AG04450 (cell line): ENCODE measurements at regions not wholly inside any gene's neighbourhood (a gene's known extent, or its start where the extent isn't known, plus 50 kb on each side); places are given as distances from the start of the nearest gene placed in this dataset.
"Not testable (repeated sequence)": the region's sequence is repeated elsewhere in the genome, so short reads cannot be mapped to it uniquely, and the experiment has no call there.

Source experiments
- CTCF ChIA-PET: fragments of 300-600, 350-600 bp; formaldehyde crosslinking; extraction: SDS; loops from one replicate; lab custom pipeline; 2022; ENCODE audit warnings: antibody characterized with exemption, inconsistent platforms; lab: Charles Lee
- POLR2A ChIA-PET: fragments of 350-600 bp; formaldehyde crosslinking; extraction: SDS; loops from one replicate; lab custom pipeline; 2021; ENCODE audit warnings: antibody characterized with exemption, inconsistent platforms; lab: Yijun Ruan, JAX
- DNase-seq: peaks from one replicate; pipeline ENCODE4 v3.0.0-alpha.2; 2011; ENCODE audit warnings: low read depth, low spot score
- H3K27ac ChIP-seq: one replicate; pipeline ENCODE4 v1.5.1; 2012; ENCODE audit warnings: low read depth, low read length, control low read depth
- H3K27me3 ChIP-seq: one replicate; pipeline ENCODE4 v1.6.0; 2012; ENCODE audit warnings: low read length; ENCODE audit not compliant: control insufficient read depth, insufficient read depth
- H3K4me3 ChIP-seq: 2 replicates; pipeline ENCODE4 v1.5.1; 2011; ENCODE audit warnings: mild to moderate bottlenecking, low read depth, low read length, control low read depth
- H3K9me3 ChIP-seq: 2 replicates; pipeline ENCODE4 v1.5.1; 2012; ENCODE audit warnings: low read length; ENCODE audit not compliant: control insufficient read depth, insufficient read depth
- CTCF ChIP-seq: IDR thresholded peaks from 2 replicates; pipeline ENCODE4 v1.5.1; 2011; ENCODE audit warnings: low read depth, low read length, control low read depth, inconsistent platforms

GRCh38 chr12:29024117-29024516 is 125.0 kb upstream of the FAR2 start:
- Histone ChIP-seq H3K27me3 (no peaks in the 10 kb centered on the region), H3K4me3 (no peak overlapping the region), H3K9me3 (no peaks in the 10 kb centered on the region), H3K27ac (no peak overlapping the region)
- peak; percentile 20; the same call in 1 of the 2 replicates for TF ChIP-seq CTCF
- ChIA-PET CTCF (interaction anchor here (0.7 kb wide), 3 partner anchors 11 to 25 kb away, joined by 3 read pairs; no protein-coding TSS in a partner anchor), POLR2A (no interaction called here)
- DNase-seq: no peak

- no peak for DNase-seq
- no peak for TF ChIP-seq CTCF
- ChIA-PET CTCF (no interaction called here), POLR2A (no interaction called here)
- H3K27me3 ChIP-seq: no peaks in the 10 kb centered on the region
- no peak overlapping the region for H3K27ac ChIP-seq
- no peaks in the 10 kb centered on the region for H3K9me3 ChIP-seq
- no peak overlapping the region for H3K4me3 ChIP-seq
These were observed 123.1 kb upstream of the FAR2 start for GRCh38 chr12:29025937-29026336.

GRCh38 chr12:29026419-29026818 is 122.7 kb upstream of the FAR2 start:
- H3K4me3 ChIP-seq: no peak overlapping the region
- CTCF ChIA-PET: no interaction called here
- H3K27ac ChIP-seq: no peak overlapping the region
- DNase-seq: no peak
- no peak for TF ChIP-seq CTCF
- H3K27me3 ChIP-seq: no peaks in the 10 kb centered on the region
- POLR2A ChIA-PET: no interaction called here
- no peaks in the 10 kb centered on the region for H3K9me3 ChIP-seq

GRCh38 chr12:29029484-29029883 is 119.6 kb upstream of the FAR2 start:
- POLR2A ChIA-PET, H3K27me3 ChIP-seq, DNase-seq, H3K4me3 ChIP-seq, H3K9me3 ChIP-seq, H3K27ac ChIP-seq, CTCF ChIA-PET: not testable (repeated sequence)

GRCh38 chr12:29030006-29030405 is 119.1 kb upstream of the FAR2 start:
- H3K27me3 ChIP-seq: no peaks in the 10 kb centered on the region
- no peaks in the 10 kb centered on the region for H3K9me3 ChIP-seq
- DNase-seq: no peak
- no peak overlapping the region for H3K4me3 ChIP-seq
- ChIA-PET CTCF (no interaction called here), POLR2A (no interaction called here)
- no peak for TF ChIP-seq CTCF
- H3K27ac ChIP-seq: no peak overlapping the region

GRCh38 chr12:29032446-29032845 is 116.6 kb upstream of the FAR2 start:
- TF ChIP-seq CTCF: no peak
- ChIA-PET CTCF (no interaction called here), POLR2A (no interaction called here)

More at GRCh38 chr12:29032446-29032845, 116.6 kb upstream of the FAR2 start:
- no peak overlapping the region for H3K27ac ChIP-seq
- H3K9me3 ChIP-seq: no peaks in the 10 kb centered on the region
- no peak overlapping the region for H3K4me3 ChIP-seq
- H3K27me3 ChIP-seq: no peaks in the 10 kb centered on the region
- DNase-seq: no peak
